ENCODE measurements at regions not wholly inside any gene's neighbourhood (a gene's known extent, or its start where the extent isn't known, plus 50 kb on each side); places are given as distances from the start of the nearest gene placed in this dataset.
A peak's percentile ranks its signal among the peaks of the same experiment; 100 is the strongest.

GRCh38 chr7:94178230-94178629 is 174.1 kb upstream of the BET1 start:
- no peak for TF ChIP-seq CTCF (IDR thresholded peaks at IDR 0.05)

GRCh38 chr7:94179466-94179865 is 175.3 kb upstream of the BET1 start:
- TF ChIP-seq CTCF (IDR thresholded peaks at IDR 0.05): no peak
- DNase-seq (ENCODE audit: low spot score): no peak
- no peak for ATAC-seq (ENCODE audit: low FRiP score)

More at GRCh38 chr7:94178230-94178629, 174.1 kb upstream of the BET1 start:
- no peak for ATAC-seq (ENCODE audit: low FRiP score)
- DNase-seq (ENCODE audit: low spot score): no peak

GRCh38 chr7:94182066-94182465 is 177.9 kb upstream of the BET1 start:
- ATAC-seq (ENCODE audit: low FRiP score): no peak
- DNase-seq (ENCODE audit: low spot score): no peak
- no peak for TF ChIP-seq CTCF (IDR thresholded peaks at IDR 0.05)

- ATAC-seq (ENCODE audit: low FRiP score) (no peak), DNase-seq (ENCODE audit: low spot score) (no peak)
- TF ChIP-seq CTCF (IDR thresholded peaks at IDR 0.05): no peak
Observed at GRCh38 chr7:94182721-94183120, 178.6 kb upstream of the BET1 start.

- ATAC-seq (ENCODE audit: low FRiP score) (peak; percentile 93), DNase-seq (ENCODE audit: low spot score) (no peak)
- TF ChIP-seq CTCF (IDR thresholded peaks at IDR 0.05): no peak
Observed at GRCh38 chr7:94183289-94183749, 179.2 kb upstream of the BET1 start.

GRCh38 chr7:94183891-94184290 is 179.7 kb upstream of the BET1 start:
- no peak for TF ChIP-seq CTCF (IDR thresholded peaks at IDR 0.05)
- no peak for DNase-seq (ENCODE audit: low spot score)
- no peak for ATAC-seq (ENCODE audit: low FRiP score)

- DNase-seq (ENCODE audit: low spot score) (no peak), ATAC-seq (ENCODE audit: low FRiP score) (no peak)
- no peak for TF ChIP-seq CTCF (IDR thresholded peaks at IDR 0.05)
Observed at GRCh38 chr7:94188350-94188749, 184.2 kb upstream of the BET1 start.

Measured in omental fat pad (tissue), 3 donors.